Activated CD4-positive, alpha-beta T cell treated with anti-CD3 and anti-CD28 coated beads, Interleukin-2, Interleukin-6, amounts not matched to agents 100 ng/mL and 50 ng/mL, durations not matched to agents 16 hours and 8 hours (primary cell): ENCODE measurements at regions not wholly inside any gene's neighbourhood (a gene's known extent, or its start where the extent isn't known, plus 50 kb on each side); places are given as distances from the start of the nearest gene placed in this dataset.
"Not testable (repeated sequence)": the region's sequence is repeated elsewhere in the genome, so short reads cannot be mapped to it uniquely, and the experiment has no call there.

Source experiments
- DNase-seq: peaks from one replicate; pipeline ENCODE4 v3.0.0-alpha.2; 2020

DNA sequence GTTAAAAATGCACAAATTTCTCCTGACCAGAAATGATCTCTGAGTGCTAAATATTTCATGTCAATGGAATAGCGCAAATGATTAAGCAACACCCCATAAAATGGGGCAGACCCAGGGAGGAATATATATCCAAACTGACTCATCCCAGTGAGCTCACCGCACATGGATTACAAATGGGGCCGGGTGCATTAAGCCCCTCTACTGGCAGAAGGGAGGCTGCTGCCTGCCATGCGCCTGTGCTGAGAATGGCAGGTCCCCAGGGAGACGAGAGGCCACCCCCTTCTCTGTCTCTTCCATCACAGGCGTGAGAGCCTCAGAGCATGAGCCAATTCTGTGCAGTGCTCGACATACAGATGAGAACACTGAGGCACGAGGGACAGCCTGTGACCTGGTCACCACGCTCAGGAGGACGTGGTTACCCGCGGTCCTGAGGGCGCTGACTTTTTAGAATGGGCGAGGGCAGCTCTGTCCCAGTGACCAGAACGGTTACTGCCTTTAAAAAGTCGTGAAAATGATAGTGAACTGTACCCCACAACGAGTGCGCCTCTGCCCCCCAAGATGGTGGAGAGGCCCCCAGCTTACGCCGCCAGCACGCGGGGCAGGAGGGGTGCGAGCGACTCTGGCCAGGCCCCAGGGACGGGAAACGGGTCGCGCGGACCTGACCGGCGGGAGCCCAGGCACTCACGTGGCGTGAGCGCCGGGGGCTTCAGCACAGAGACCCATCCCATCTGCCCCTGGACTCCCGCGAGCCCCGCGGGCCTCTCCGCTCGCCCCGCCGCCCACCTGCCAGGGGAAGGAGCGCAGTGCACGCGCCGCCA lies 130.2 kb upstream of the ALDH3B2 start:
- DNase-seq, result peak; percentile 15

DNA sequence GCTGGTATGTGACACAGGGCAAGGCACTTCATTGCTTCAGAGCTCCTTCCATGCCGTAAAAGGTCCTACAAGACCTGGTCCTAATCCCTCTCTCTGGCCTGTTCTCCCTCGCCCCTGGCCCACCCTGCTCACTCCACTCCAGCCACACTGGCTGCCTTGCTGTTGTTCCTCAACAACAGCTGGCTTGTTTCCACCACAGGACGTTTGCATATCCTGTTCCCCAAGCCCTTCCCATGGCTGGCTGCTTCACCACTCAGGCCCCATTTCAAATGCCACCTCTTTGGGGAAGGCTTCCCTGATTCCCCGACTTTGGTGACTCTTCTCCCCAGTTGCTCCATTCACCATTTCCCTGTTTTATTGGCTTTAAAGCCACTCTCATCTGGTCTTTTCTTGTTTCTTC lies 129.1 kb upstream of the ALDH3B2 start:
- not testable (repeated sequence) for DNase-seq

DNA sequence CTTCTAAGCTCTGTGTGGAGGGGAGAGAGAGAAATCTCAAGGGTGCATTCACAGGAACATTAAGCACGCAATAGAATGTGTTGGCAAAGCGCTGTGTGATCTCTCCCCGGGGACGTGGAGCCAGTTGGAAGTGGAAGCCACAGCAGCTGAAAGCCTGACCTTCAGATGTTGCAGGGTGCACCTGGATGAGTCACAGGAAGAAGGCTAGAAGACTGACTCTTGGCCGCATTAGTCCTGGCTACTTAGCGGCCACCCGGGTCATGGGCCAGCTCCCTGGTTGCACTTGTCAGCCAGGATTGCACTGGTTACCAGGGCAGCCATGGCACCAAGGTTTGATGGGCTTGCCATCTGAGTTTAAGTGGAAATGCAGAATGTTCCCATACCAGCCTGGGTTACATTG lies 128.6 kb upstream of the ALDH3B2 start:
- DNase-seq, result not testable (repeated sequence)

DNA sequence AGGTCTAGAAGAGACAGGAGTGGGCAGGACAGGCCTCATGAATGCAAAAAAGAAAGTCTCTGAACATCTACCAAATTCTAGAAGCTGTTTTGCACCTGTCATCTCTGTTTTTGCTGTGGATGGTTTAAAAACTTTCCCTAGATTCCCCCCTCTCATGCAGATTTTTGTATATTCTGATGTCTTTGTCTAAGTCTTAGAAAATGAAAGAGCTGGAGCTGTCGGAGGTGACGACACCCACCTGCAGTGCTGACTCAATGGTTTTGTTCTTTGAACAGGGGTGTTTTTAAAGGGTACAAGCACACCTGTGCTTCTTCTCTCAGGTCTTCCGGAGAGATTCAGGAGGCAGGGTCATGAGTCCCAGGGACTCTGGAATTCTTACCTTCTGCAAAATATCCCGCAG lies 128.2 kb upstream of the ALDH3B2 start:
- DNase-seq, result not testable (repeated sequence)

DNA sequence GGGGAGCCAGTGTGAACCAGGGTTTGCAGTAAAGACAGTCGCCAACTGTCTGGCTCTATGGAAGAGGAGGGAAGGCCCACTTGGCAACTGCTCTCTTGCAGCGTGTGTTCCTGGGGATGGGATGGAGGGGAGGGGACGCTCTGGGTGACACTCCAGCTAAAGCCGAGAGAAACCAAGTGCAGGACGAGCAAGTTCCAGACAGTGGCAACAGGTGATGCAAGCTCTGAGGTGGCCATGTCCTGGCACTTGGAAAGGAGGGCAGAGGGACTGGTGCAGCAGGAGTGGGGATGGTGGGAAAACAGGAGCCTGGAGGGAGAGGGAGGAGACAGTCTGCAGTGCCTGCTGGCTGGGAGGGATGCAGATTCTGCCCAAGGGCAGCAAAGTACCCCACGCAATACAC lies 127.0 kb upstream of the ALDH3B2 start:
- not testable (repeated sequence) for DNase-seq

DNA sequence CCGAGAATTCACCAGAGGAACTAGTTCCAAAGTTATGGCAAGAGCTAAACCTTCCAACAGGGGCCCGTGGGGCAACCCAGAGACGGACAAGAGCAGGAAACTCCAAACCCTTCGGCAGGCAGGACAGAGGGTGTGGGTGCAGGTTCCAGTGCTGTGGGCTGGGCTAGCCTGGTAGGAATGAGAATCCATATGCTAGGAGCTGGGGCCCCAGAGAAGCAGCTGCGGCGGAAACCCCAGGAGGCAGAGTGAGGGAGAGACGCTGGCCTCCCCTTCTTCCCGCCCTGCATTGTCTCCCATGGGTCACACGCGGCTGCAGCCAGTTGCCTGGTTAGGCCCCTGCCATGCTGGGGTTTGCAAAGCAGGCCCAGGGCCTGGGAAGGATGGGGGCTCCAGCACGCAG lies 126.2 kb upstream of the ALDH3B2 start:
- not testable (repeated sequence) for DNase-seq

DNA sequence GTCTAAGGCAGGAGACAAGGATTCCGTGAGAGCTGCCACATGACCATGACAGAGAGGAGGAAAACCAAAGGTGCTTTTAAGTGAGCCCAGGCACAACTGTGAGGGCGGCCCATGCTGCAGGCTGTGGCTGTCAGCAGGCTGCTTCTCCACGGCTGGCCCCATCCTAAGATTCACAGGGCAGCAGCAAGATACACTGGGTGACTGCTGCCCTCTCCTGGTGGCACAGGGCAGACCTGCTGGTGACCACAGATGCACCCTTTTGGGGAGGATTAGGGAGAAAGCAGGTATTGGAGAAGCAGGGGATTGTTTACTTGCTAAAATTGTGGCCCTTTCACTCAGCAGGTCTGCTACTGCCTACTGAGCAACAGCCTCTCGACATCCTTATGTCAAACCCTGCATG lies 125.4 kb upstream of the ALDH3B2 start:
- DNase-seq, result peak; percentile 9

DNA sequence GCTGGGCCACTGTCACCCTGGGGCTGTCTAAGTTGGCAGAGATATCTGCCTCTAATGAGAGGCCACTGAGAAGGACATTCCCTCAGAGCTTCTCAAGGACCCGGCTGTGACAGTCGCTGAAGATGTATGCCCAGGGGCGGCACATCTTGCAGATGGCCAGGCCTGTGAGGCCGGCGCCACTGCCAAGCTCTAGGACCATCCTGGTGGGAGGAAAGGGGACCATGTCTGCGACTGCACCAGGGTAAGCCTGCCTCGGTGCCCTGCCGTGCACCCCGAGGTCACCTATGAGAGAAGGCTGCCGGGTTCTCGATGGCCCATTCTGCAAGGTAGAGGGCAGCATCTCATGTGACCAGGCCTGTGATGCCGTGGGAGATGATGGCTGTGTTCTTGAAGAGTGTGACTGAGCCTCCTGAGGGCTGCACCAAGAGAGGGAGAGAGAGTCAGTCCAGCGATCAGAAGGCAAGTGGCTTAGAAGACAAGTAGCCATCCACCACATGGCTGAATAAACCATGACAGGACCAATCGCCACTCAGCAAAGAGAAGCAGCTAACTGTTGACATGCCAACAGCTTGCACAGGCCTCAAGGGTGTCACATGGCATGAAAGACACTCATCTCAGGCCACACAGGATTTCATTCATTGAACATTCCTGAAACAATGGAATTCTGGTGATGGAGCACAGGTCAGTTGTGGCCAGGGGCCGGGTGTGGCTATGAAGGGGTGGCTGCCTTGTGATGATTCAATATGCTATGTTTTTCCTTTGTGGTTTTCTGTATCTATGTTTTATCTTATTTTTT lies 123.5 kb upstream of the ALDH3B2 start:
- not testable (repeated sequence) for DNase-seq

DNA sequence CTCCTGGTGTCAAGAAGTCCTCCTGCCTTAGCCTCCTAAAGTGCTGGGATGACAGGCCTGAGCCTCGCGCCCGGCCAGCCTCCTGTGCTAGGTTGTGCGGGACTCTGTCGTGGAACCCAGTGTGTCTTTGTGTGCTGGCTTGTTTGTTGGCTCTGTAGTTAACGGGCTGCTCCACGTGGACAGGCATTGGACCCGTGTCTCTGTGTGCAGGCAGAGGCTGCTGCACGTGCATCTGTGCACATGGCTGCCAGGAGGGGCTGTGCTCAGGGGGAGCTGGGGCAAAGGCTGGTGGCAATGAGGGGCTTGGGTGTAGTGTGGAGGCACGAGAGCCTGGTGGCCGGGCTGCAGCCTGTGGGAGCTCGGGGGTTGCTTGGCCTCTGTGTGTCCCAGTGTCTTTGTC lies 121.3 kb upstream of the ALDH3B2 start:
- DNase-seq, result no peak

DNA sequence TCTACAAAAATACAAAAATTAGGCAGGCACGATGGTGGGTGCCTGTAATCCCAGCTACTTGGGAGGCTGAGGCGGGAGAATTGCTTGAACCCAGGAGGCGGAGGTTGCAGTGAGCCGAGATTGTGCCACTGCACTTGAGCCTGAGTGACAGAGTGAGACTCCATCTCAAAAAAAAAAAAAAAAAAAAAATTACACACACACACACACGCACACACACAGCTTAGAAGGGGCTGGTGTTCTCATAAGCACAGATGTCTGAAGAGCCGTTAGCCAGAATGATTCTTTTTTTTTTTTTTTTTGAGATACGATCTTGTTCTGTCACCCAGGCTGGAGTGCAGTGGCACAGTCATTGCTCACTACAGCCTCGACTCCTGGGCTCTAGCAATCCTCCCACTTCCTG lies 119.3 kb upstream of the ALDH3B2 start:
- not testable (repeated sequence) for DNase-seq

DNA sequence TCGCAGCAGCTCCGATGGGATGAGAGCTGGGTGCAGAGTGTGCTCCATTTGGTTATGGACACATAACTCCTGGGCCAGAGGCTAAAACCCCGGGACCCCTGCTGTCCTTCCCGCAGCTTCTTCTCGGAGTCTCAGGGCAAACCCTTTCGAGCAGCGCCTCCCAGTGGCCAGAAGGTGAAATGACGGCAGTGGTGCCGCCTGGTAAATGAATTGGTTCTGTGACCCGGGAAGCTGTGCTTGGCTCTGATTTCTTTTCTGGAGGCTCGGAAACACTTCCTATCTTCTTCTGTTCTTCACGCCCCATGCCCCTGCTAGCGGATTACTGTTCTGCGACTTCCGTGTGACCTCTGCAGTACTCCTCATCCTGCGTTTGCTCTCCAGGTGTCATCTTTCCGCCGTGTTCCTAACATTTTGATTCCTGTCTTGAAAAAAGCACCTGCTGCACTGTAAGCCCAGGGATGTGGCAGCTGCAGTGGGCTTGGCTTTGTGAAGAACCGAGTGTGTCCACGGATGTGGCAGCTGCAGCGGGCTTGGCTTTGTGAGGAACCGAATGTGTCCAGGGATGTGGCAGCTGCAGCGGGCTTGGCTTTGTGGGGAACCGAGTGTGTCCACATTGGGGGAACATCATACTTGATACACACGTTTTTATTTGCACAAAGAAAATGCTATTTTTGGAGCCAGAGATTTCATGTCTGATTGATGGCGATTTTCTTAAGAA lies 118.0 kb upstream of the ALDH3B2 start:
- peak; percentile 57 for DNase-seq

DNA sequence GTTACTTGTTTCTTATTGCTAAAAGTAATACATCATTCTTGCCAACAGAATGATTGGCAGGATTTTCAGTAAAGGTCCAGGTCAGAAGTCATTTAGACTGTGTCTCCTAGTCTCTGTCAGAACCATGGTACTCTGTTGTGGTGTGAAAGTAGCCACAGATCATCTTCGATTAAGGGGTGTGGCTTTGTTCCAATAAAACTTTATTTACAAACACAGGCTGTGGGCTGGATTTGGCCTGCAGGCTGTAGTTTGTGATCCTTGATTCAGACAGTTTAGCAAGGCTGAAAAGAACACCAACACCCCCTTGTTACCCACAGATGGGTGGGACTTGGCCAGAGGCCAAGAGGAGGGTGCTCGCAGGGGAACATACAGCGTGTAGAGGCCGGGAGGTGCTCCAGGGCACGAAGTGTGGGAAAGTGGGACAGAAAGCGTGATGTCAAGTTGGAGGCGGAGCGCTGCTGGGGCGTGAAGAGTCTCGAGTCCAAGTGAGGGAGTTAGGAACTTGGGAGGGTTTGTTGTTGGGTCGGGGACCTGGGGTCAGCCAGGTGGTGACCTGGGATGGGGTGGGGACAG lies 117.3 kb upstream of the ALDH3B2 start:
- DNase-seq, result not testable (repeated sequence)

DNA sequence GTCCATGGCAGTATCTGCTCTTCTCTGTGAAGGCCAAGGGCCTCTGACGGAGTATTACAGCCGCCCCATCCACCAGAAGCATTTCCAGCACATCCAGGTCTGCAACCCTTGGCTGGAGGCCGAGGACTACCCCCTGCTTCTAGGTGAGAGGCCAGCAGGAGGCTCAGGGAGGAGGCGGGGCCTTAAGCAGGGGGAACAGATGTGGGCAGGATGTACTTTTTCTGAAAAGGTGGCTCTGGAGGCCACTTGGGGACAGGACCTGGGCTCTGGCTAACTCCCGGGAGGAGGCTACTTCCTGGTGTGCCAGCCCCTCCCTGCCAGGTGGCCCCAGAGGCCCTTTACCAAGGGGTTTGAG lies 113.9 kb upstream of the ALDH3B2 start:
- DNase-seq, result not testable (repeated sequence)

DNA sequence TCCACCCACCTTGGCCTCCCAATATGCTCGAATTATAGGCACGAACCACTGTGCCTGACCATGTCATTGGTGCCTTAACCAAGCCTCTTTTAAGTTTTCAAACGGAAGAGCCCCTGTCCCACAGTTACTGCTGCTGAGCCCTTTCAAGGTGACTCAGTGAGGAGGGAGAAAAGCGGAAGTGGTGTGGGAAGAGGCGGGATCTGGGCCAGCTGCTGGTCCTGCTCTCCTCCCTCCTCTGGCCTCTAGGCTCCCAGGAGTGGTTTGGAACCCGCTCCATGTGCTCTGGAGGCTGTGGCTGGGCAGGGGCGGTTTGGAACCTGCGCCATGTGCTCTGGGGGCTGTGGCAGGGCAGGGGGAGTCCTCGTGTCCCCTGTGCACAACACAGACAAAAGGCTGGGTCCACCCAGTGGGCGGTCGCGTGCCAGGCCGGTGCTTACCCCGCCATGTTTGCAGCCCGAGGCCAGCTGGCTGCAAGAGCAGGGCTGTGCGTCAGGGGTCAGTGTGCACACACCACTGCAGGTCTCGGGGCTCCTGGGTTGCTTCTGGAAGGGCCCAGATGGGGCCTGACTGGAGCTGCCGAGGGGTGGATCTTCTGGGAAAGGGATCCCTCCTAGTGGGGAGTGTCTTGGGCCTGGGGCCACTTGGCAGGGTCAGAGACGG lies 113.4 kb upstream of the ALDH3B2 start:
- DNase-seq, result not testable (repeated sequence)

DNA sequence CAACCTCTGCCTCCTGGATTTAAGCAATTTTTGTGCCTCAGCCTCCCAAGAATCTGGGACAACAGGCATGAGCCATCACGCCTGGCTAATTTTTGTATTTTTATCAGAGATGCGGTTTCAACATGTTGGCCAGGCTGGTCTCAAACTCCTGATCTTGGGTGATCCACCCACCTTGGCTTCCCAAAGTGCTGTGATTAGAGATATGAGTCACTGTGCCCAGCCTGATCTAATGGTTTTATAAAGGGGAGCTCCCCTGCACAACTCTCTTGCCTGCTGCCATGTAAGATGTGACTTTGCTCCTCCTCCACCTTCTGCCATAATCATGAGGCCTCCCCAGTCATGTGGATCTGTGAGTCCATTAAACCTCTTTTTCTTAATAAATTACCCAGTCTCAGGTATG lies 107.5 kb upstream of the ALDH3B2 start:
- DNase-seq, result not testable (repeated sequence)

DNA sequence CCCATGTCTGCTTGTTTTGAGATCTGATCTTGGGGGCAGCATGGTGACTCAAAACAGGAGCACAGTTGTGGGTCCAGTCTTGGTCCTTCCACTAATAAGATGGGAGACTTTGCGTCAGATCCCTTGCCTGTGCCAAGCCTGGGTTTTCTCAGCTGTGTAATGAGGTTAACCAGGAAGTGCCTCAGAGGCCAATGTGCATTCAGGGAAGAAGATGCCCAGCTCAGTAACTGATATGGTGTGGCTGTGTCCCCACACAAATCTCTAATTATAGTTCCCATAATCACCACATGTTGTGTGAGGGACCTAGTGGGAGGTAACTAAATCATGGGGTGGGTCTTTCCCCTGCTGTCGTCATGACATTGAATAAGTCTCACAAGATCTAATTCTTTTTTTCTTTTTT lies 107.1 kb upstream of the ALDH3B2 start:
- not testable (repeated sequence) for DNase-seq

DNA sequence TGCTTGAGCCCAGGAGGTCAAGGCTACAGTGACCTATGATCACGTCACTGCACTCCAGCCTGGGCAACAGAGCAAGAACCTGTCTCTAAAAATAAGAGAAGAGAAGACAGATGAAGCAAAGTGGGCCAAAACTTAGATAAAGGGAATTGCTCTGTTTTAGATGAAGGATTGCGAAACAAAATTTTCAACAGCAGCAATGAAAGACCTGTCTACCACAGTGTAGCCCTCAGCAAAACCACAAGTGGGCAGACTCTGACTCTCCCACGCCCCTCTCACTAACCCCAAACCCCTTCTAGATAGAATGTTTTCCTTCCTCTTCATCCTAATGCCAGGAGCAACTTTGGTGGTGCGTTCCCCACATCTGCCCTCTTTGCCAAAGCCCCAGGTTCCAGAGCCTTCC lies 105.6 kb upstream of the ALDH3B2 start:
- no peak for DNase-seq

DNA sequence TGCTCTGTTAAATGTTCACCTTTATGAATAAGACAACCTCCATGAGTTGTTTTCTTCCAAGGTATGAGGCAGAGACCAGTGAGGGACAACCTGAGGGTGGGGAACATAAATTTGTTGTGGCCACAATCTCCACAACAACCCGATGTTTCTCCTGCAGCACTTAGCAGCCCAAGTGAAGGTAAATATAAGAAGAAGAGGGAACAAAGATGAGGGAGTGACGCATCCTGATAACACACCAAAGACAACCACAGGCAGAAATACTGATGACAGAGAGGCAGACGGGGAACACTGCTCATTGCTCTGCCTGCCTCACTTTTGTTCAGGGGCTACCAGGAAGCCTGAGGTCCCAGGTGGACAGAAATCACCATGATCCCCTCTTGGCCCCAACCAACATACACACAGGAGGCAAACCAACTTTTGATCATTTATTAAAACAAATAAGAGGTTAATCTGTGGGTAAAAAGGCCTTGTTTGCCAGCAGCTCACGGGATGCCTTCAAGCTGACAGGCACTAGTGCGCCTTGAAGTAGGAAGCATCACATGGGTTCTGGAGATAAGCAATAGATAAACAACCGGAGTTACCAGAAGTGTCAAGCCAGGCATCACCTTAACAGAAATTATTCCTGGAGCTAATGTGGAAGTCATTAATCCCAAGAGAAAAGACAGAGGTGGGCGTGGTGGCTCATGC lies 104.9 kb upstream of the ALDH3B2 start:
- not testable (repeated sequence) for DNase-seq

DNA sequence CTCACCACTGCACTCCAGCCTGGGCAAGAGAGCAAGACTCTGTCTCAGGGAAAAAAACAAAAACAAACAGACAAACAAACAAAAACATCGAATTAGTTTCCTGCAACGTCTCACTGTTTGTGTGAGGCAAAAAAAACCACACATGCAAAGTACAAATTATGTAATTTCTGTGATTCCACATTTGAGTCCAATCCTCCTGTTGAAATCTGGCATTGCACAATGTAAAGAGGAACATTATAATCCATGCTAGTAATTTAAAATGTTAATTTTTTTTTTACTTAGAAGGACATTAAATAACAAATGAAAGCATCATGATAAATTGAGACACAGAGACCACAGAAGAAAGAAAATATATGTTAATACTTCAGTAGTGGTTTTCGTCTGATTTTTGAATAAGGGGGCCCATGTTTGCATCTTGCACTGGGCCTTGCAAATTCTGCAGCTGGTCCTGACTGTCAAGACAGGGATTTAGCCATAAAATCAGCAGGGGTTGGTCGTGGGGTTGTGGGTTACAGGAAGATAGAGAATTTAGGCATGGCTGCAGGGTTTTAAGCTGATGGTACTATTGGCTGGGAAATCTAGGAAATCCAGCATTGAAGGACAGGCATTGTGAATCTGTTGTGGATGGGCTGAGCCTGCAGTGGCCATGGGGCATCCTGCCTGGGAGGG lies 102.6 kb upstream of the ALDH3B2 start:
- no peak for DNase-seq

DNA sequence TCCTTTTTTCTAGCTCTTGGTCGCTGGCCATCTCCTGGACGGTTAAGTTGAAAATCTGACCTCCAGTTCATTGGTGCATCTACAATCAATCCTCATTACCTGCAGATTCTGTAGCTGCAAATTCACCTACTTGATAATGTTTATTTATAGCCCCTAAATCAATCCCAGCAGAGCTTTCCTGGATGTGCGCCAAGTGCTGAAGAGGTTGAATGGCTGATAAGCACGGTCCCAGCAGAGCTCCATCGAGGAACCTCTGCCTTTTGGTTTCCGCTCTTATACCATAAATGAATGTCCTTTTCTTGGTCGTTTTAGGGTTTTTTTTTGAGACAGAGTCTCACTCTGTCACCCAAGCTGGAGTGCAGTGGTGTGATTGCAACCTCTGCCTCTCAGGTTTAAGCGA lies 99.8 kb upstream of the ALDH3B2 start:
- DNase-seq, result not testable (repeated sequence)

DNA sequence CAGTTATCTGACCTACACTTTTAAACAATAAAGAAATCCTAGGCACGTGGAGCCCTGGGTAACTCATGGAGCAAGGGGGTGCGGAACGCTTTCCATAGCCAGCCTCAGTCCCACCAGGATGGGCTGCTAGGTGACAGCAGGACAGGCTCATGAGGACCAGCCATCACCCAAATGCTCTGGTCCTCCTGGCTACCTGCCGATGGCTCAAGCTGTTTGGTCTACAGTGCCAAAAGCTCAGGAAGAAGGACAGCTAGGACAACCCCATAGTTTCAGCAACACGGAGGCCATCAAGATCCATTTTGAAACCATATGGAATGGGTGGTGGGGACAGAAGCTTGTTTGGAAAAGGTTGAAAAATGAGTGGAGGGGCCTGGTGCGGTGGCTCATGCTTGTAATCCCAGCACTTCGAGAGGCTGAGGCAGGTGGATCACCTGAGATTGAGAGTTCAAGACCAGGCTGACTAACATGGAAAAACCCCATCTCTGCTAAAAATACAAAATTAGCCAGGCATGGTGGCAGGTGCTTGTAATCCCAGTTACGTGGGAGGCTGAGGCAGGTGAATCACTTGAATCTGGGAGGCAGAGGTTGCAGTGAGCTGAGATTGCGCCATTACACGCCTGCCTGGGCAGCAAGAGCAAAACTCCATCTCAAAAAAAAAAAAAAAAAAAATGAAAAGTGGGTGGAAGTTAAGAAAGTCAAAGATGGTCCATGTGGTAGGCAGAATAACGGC lies 93.7 kb upstream of the ALDH3B2 start:
- DNase-seq, result not testable (repeated sequence)
